ENCODE measurements at regions not wholly inside any gene's neighbourhood (a gene's known extent, or its start where the extent isn't known, plus 50 kb on each side); places are given as distances from the start of the nearest gene placed in this dataset.

DNA sequence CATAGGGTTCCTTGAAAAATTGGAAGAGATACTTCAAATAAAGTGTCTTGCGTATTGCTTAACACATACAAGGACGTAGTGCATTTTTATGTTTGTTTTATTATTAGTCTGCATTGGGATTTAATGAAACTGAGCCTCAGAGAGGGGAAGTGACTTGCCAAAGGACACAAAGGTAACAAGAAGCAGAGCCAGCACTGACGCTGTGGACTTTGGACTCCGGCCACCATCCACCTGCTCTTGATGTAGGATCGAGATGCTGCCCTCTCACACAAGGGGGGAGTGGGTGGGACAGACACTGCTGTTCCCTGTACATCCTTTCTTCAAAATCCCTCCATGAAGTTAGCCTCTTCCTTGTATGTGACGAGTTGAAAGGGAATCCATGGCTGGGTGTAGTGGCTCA, 435.4 kb upstream of the RGMA start:
- Mint-ChIP-seq H3K27ac (no peak overlapping the region), H3K4me3 (no peak overlapping the region), H3K4me1 (no peaks in the 10 kb centered on the region), H3K36me3 (ENCODE audit: low read depth) (no peaks in the 10 kb centered on the region), H3K27me3 (no peaks in the 10 kb centered on the region), H3K9me3 (no peaks in the 10 kb centered on the region)
- POLR2A ChIA-PET, result no interaction called here
- intact Hi-C loops (cut with micrococcal nuclease), result no loop called here
- DNase-seq (no peak), ATAC-seq (ENCODE audit: low read depth) (no peak)
- TF ChIP-seq, protein P1, sequence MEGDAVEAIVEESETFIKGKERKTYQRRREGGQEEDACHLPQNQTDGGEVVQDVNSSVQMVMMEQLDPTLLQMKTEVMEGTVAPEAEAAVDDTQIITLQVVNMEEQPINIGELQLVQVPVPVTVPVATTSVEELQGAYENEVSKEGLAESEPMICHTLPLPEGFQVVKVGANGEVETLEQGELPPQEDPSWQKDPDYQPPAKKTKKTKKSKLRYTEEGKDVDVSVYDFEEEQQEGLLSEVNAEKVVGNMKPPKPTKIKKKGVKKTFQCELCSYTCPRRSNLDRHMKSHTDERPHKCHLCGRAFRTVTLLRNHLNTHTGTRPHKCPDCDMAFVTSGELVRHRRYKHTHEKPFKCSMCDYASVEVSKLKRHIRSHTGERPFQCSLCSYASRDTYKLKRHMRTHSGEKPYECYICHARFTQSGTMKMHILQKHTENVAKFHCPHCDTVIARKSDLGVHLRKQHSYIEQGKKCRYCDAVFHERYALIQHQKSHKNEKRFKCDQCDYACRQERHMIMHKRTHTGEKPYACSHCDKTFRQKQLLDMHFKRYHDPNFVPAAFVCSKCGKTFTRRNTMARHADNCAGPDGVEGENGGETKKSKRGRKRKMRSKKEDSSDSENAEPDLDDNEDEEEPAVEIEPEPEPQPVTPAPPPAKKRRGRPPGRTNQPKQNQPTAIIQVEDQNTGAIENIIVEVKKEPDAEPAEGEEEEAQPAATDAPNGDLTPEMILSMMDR (IDR thresholded peaks at IDR 0.05), result no peak
- CTCF ChIA-PET, result no interaction called here

DNA sequence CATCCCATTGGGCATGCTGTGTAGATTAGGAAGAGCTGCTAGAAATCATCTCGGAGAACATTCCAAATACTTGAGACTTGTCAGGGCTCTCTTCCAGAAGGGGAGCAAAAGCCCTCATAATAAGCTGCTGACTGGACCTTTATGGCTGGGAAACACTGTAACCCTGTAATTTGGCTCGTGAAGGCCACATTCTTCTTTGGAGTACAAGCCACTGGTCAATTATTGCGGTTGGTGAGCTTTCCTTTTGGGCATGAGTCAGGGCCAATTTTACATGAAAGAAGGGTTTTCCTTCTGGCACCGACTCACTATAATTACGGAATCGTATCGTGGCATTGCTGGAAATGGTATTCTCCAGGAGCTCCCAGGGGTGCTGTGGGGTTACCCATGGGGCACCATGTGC, 434.5 kb upstream of the RGMA start:
- TF ChIP-seq, protein P1 (IDR thresholded peaks at IDR 0.05), result no peak
- no peak for DNase-seq
- ChIA-PET POLR2A (no interaction called here), CTCF (no interaction called here)
- Mint-ChIP-seq H3K27ac (no peak overlapping the region), H3K4me1 (no peaks in the 10 kb centered on the region), H3K9me3 (no peaks in the 10 kb centered on the region), H3K36me3 (ENCODE audit: low read depth) (no peaks in the 10 kb centered on the region), H3K4me3 (no peak overlapping the region), H3K27me3 (no peaks in the 10 kb centered on the region)
- intact Hi-C loops (cut with micrococcal nuclease), result no loop called here
- ATAC-seq (ENCODE audit: low read depth), result no peak

DNA sequence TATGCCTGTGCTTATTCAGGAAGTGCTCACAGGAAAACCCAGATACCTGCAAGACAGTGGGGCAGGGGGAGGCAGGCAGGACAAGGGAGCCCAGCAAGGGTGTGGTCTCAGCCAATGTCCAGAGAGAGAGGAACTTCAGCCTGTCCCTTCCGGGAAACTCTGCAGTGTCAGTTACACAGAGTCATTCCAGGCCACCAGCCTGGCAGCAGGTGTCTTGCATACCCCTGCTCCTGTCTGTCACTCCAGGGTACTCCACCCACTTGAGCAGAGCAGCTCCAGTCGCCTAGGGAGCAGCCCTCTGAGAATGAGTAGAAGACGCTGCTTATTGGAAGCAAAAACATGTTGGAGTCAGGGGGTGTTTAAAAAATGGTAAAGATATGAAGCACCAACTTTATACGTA, 431.2 kb upstream of the RGMA start:
- no peak overlapping the region for H3K27ac Mint-ChIP-seq
- DNase-seq (no peak), ATAC-seq (ENCODE audit: low read depth) (no peak)
- no peaks in the 10 kb centered on the region for H3K9me3 Mint-ChIP-seq
- ChIA-PET CTCF (no interaction called here), POLR2A (no interaction called here)
- TF ChIP-seq, protein P1 (IDR thresholded peaks at IDR 0.05), result no peak
- H3K27me3 Mint-ChIP-seq, result no peaks in the 10 kb centered on the region
- H3K4me3 Mint-ChIP-seq, result no peak overlapping the region
- no peaks in the 10 kb centered on the region for H3K4me1 Mint-ChIP-seq
- intact Hi-C loops (cut with micrococcal nuclease), result no loop called here
- no peaks in the 10 kb centered on the region for H3K36me3 Mint-ChIP-seq (ENCODE audit: low read depth)

DNA sequence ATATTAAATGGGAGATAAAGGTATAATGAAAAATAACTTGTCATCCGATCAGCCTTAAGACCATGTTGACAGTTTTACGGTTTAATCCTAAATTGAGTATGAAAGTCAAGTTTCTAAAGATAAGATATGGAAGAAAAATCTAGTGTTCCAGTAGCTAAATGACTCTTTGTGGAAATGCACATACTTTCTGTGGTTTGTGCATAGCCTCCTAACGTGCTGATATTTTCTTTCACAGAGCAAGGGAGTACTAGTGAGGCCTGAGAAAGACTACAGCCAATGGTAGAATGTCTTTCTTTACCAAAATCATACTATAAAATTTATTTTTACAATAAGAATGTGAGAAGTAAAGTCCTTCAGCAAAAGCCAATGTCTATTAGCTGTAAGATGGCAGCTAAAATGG, 430.6 kb upstream of the RGMA start:
- no peak for ATAC-seq (ENCODE audit: low read depth)
- ChIA-PET POLR2A (no interaction called here), CTCF (no interaction called here)
- no peak overlapping the region for H3K27ac Mint-ChIP-seq
- H3K27me3 Mint-ChIP-seq, result no peaks in the 10 kb centered on the region
- TF ChIP-seq, protein P1 (IDR thresholded peaks at IDR 0.05), result no peak
- no peak for DNase-seq
- H3K4me3 Mint-ChIP-seq, result no peak overlapping the region
- no peaks in the 10 kb centered on the region for H3K36me3 Mint-ChIP-seq (ENCODE audit: low read depth)
- H3K4me1 Mint-ChIP-seq, result no peaks in the 10 kb centered on the region
- H3K9me3 Mint-ChIP-seq, result no peaks in the 10 kb centered on the region
- intact Hi-C loops (cut with micrococcal nuclease), result no loop called here

DNA sequence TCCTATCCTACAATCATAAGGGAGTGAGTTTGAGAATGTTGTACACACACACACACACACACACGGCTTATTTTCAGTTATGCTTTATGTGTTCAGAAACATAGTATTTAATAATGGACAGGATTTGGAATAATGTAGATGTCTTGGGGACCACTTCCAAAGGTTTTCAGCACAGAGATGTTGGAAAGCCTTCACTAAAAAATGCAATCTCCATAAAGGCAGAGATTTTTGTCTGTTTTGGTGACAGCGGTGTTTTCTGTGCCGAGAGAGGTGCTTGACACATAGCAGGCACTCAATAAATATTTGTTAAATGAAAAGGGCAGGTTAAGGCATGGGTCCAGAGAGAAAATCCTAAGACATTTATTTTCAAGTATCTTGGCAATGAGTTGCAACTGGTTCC, 428.2 kb upstream of the RGMA start:
- Mint-ChIP-seq H3K9me3 (no peaks in the 10 kb centered on the region), H3K27ac (no peak overlapping the region), H3K36me3 (ENCODE audit: low read depth) (no peaks in the 10 kb centered on the region), H3K27me3 (no peaks in the 10 kb centered on the region), H3K4me1 (no peaks in the 10 kb centered on the region), H3K4me3 (no peak overlapping the region)
- DNase-seq, result no peak
- no peak for ATAC-seq (ENCODE audit: low read depth)
- CTCF ChIA-PET, result no interaction called here
- POLR2A ChIA-PET, result no interaction called here
- intact Hi-C loops (cut with micrococcal nuclease), result no loop called here
- TF ChIP-seq, protein P1 (IDR thresholded peaks at IDR 0.05), result no peak

All from activated B cell treated with CpG ODN at 0.5 μM for 24 hours (primary cell).